ENCODE measurements at regions not wholly inside any gene's neighbourhood (a gene's known extent, or its start where the extent isn't known, plus 50 kb on each side); places are given as distances from the start of the nearest gene placed in this dataset.

GRCh38 chr3:35422836-35423601 lies 216.3 kb upstream of the ARPP21 start:
- intact Hi-C loops (cut with micrococcal nuclease; ENCODE audit: unreplicated experiment) = no loop called here
- 31% methylated on average over 6 of the region's 6 CpGs for WGBS (ENCODE audit: insufficient coverage, insufficient replicate concordance, low lambda C conversion rate, missing lambda C conversion rate)

More at GRCh38 chr3:35422836-35423601, 216.3 kb upstream of the ARPP21 start:
- Histone ChIP-seq H3K4me3 (no peak overlapping the region), H3K4me2 (ENCODE audit: control insufficient read depth, insufficient read depth) (no peak overlapping the region), H3K36me3 (ENCODE audit: control insufficient read depth in 2 of 2, insufficient read depth in 2 of 2, low read length in 1 of 2) (no peaks in the 10 kb centered on the region), H3K9ac (ENCODE audit: control insufficient read depth, insufficient read depth, low read length) (no peak overlapping the region), H4K20me1 (ENCODE audit: control insufficient read depth, insufficient read depth) (no peaks in the 10 kb centered on the region), H3K79me2 (ENCODE audit: control insufficient read depth, insufficient read depth, low read length) (no peaks in the 10 kb centered on the region), H3K27ac (ENCODE audit: control insufficient read depth, insufficient read depth) (no peak overlapping the region), H3K9me3 (replicated peaks; ENCODE audit: control insufficient read depth, insufficient read depth, low read length) (no peaks in the 10 kb centered on the region), H3K27me3 (replicated peaks in 1 of 2; ENCODE audit: control insufficient read depth in 2 of 2, insufficient read depth in 2 of 2, low read length in 1 of 2) (no peaks in the 10 kb centered on the region), H2AFZ (ENCODE audit: control insufficient read depth, low read depth, low read length) (no peak overlapping the region), H3K4me1 (ENCODE audit: control insufficient read depth, insufficient read depth, low read length) (no peaks in the 10 kb centered on the region)
- ChIA-PET RAD21 (ENCODE audit: unreplicated experiment) (no interaction called here), CTCF (no interaction called here), POLR2A (no interaction called here), SMC1A (ENCODE audit: uncharacterized antibody, unreplicated experiment) (interaction anchor here (1.4 kb wide), 1 partner anchor 9 kb away, joined by 3 read pairs; no protein-coding TSS in a partner anchor)
- TF ChIP-seq MTA3 (IDR thresholded peaks at IDR 0.05; ENCODE audit: borderline replicate concordance, low read length) (no peak), HDAC2 (IDR thresholded peaks at IDR 0.05) (no peak), YY1 (IDR thresholded peaks at IDR 0.05; ENCODE audit: low read depth, low read length) (no peak), MLLT1 (IDR thresholded peaks at IDR 0.05) (no peak)
- no peak for DNase-seq (ENCODE audit: low read depth, low spot score)
- no peak for FAIRE-seq
- BruUV-seq (replicated peaks) = no TSS peak
- in situ Hi-C loops (cut with MboI) = no loop called here
- ATAC-seq = no peak
